OCI-LY1 (cell line): ENCODE measurements at regions not wholly inside any gene's neighbourhood (a gene's known extent, or its start where the extent isn't known, plus 50 kb on each side); places are given as distances from the start of the nearest gene placed in this dataset.

Experiments used
- H2AFZ ChIP-seq: fragments of 200-600 bp; sonication (generic), shearing (Covaris generic); 2 replicates; pipeline ENCODE4 v1.6.0; 2014; ENCODE audit warnings: antibody characterized with exemption, mild to moderate bottlenecking, low read length
- H3F3A ChIP-seq: fragments of 200-600 bp; sonication (generic), shearing (Covaris generic); 2 replicates; pipeline ENCODE4 v1.6.0; 2014; ENCODE audit warnings: mild to moderate bottlenecking, antibody characterized with exemption, low read length, moderate library complexity; ENCODE audit not compliant: insufficient read depth
- H3K27ac ChIP-seq: fragments of 200-600 bp; sonication (generic); 2 replicates; pipeline ENCODE4 v1.5.1; 2014; ENCODE audit warnings: low read length, mixed run types, mild to moderate bottlenecking, low read depth; ENCODE audit not compliant: poor library complexity, severe bottlenecking
- H3K27me3 ChIP-seq: fragments of 200-600 bp; sonication (generic); 2 replicates; pipeline ENCODE4 v1.6.0; 2014; ENCODE audit warnings: antibody characterized with exemption, mild to moderate bottlenecking, low read length, moderate library complexity; ENCODE audit not compliant: insufficient read depth
- H3K36me3 ChIP-seq: fragments of 200-600 bp; sonication (generic); 2 replicates; pipeline ENCODE4 v1.6.1; 2014; ENCODE audit warnings: mild to moderate bottlenecking, antibody characterized with exemption, low read length, moderate library complexity, mixed read lengths; ENCODE audit not compliant: insufficient read depth
- H3K4me1 ChIP-seq: fragments of 200-600 bp; sonication (generic); 2 replicates; pipeline ENCODE4 v1.5.1; 2014; ENCODE audit warnings: mild to moderate bottlenecking, low read length, moderate library complexity; ENCODE audit not compliant: insufficient read depth, severe bottlenecking
- H3K4me2 ChIP-seq: fragments of 200-600 bp; sonication (generic), shearing (Covaris generic); 2 replicates; pipeline ENCODE4 v1.6.1; 2014; ENCODE audit warnings: low read length
- H3K4me3 ChIP-seq: fragments of 200-600 bp; sonication (generic); 2 replicates; pipeline ENCODE4 v1.5.1; 2014; ENCODE audit warnings: low read length, low read depth, mild to moderate bottlenecking, mixed read lengths; ENCODE audit not compliant: poor library complexity, severe bottlenecking
- H3K79me2 ChIP-seq: fragments of 200-600 bp; shearing (Covaris generic); 2 replicates; pipeline ENCODE4 v1.6.1; 2016; ENCODE audit warnings: mixed run types, low read length, mixed read lengths; ENCODE audit not compliant: insufficient read depth
- H3K9ac ChIP-seq: fragments of 200-600 bp; sonication (generic), shearing (Covaris generic); 2 replicates; pipeline ENCODE4 v1.6.1; 2014; ENCODE audit warnings: mild to moderate bottlenecking, low read length, mixed read lengths
- H3K9me2 ChIP-seq: fragments of 200-600 bp; sonication (generic), shearing (Covaris generic); 2 replicates; pipeline ENCODE4 v1.6.1; 2014; ENCODE audit warnings: low read depth, mild to moderate bottlenecking, low read length, mixed read lengths
- H3K9me3 ChIP-seq: fragments of 200-600 bp; shearing (Covaris generic); 2 replicates; pipeline ENCODE4 v1.6.1; 2014; ENCODE audit warnings: low read length, mixed read lengths
- H4K20me1 ChIP-seq: fragments of 200-600 bp; sonication (generic), shearing (Covaris generic); 2 replicates; pipeline ENCODE4 v1.6.0; 2016; ENCODE audit warnings: mild to moderate bottlenecking, low read length; ENCODE audit not compliant: insufficient read depth
- EZH2 ChIP-seq: fragments of 200-600 bp; sonication (generic), shearing (Covaris generic); IDR thresholded peaks from 2 replicates; pipeline ENCODE4 v1.8.0; 2017; ENCODE audit warnings: borderline replicate concordance, mixed run types, mild to moderate bottlenecking, antibody characterized with exemption, low read length, moderate library complexity, mixed read lengths
- TF ChIP-seq, protein P1 (sequence below): fragments of 200-600 bp; sonication (generic), shearing (Covaris generic); IDR thresholded peaks from 2 replicates; pipeline ENCODE4 v1.5.1; 2017; ENCODE audit warnings: mild to moderate bottlenecking, antibody characterized with exemption, low read length, moderate library complexity, mixed read lengths

DNA sequence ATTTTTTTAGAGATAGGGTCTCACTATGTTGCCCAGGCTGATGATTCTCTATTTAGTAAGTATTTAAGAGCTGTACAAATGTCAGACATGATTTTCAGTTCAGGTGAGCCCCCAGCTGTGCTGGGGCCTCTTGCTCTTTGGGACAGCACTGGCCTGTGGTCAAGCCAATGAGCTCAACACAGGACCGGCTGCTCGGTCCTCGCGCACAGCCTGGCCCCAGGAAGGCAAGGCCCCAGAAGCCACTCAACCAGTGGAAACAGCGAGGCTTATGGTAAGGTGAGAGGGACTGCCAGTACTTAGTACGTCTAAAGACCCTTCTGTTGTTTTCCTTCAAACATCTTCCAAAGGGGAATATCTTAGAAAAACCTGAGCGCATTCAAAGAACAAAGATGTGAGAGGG lies 211.8 kb downstream of the SKIDA1 start:
- no peak overlapping the region for H3K9ac ChIP-seq
- no peak overlapping the region for H3K4me2 ChIP-seq
- H3K4me1 ChIP-seq, result no peaks in the 10 kb centered on the region
- H3K36me3 ChIP-seq, result no peaks in the 10 kb centered on the region
- H3K9me2 ChIP-seq, result no peaks in the 10 kb centered on the region
- no peak overlapping the region for H3K4me3 ChIP-seq
- no peak overlapping the region for H2AFZ ChIP-seq
- H3K27ac ChIP-seq, result no peak overlapping the region
- no peak for TF ChIP-seq EZH2
- TF ChIP-seq, protein P1, sequence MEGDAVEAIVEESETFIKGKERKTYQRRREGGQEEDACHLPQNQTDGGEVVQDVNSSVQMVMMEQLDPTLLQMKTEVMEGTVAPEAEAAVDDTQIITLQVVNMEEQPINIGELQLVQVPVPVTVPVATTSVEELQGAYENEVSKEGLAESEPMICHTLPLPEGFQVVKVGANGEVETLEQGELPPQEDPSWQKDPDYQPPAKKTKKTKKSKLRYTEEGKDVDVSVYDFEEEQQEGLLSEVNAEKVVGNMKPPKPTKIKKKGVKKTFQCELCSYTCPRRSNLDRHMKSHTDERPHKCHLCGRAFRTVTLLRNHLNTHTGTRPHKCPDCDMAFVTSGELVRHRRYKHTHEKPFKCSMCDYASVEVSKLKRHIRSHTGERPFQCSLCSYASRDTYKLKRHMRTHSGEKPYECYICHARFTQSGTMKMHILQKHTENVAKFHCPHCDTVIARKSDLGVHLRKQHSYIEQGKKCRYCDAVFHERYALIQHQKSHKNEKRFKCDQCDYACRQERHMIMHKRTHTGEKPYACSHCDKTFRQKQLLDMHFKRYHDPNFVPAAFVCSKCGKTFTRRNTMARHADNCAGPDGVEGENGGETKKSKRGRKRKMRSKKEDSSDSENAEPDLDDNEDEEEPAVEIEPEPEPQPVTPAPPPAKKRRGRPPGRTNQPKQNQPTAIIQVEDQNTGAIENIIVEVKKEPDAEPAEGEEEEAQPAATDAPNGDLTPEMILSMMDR, result no peak
- no peaks in the 10 kb centered on the region for H3K79me2 ChIP-seq
- no peaks in the 10 kb centered on the region for H3K9me3 ChIP-seq
- no peaks in the 10 kb centered on the region for H3K27me3 ChIP-seq
- no peaks in the 10 kb centered on the region for H4K20me1 ChIP-seq
- H3F3A ChIP-seq, result no peaks in the 10 kb centered on the region

DNA sequence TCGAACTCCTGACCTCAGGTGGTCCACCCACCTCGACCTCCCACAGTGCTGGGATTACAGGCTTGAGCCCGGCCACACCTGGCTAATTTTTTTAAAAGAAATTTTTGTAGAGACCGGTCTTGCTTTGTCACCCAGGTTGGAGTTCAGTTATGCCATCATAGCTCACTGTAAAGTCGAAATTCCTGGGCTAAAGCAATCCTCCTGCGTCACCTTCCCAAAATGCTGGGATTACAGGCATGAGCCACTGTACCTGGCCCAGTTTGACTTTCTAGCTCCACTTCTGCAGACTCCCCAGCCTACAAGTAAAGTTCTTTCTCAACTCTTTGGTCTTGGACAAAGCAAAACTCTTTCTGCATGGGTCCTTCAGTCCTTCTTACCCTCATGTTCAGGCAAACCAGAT lies 214.1 kb downstream of the SKIDA1 start:
- Histone ChIP-seq H3K4me3 (no peak overlapping the region), H3K4me1 (no peaks in the 10 kb centered on the region), H3K4me2 (no peak overlapping the region), H3K9me3 (no peaks in the 10 kb centered on the region), H3K9me2 (no peaks in the 10 kb centered on the region), H3K9ac (no peak overlapping the region), H3K79me2 (no peaks in the 10 kb centered on the region), H3K36me3 (no peaks in the 10 kb centered on the region), H4K20me1 (no peaks in the 10 kb centered on the region), H3K27ac (no peak overlapping the region), H2AFZ (no peak overlapping the region), H3K27me3 (no peaks in the 10 kb centered on the region), H3F3A (no peaks in the 10 kb centered on the region)
- no peak for TF ChIP-seq EZH2
- TF ChIP-seq, protein P1, result no peak

DNA sequence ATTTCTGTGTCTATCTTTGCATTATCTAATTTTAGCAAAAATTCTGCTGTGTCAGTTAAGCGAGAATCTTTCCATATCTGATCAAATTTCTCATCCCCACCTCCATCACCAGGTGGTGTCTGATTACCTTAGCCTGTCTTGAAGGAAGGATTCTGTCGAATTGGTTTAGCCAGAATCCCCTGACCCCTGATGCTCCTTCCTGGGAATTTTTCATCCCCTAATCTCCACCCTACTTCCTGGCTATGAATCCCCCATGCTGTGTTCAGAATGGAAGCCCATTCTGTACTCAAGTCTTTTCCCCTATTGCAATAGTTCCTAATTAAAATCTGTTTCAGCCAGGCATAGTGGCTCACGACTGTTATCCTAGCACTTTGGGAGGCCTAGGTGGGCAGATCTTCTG lies 216.1 kb downstream of the SKIDA1 start:
- H3K9me2 ChIP-seq, result no peaks in the 10 kb centered on the region
- H2AFZ ChIP-seq, result no peak overlapping the region
- no peak overlapping the region for H3K4me3 ChIP-seq
- no peaks in the 10 kb centered on the region for H3K27me3 ChIP-seq
- no peaks in the 10 kb centered on the region for H3K36me3 ChIP-seq
- no peak overlapping the region for H3K9ac ChIP-seq
- no peak overlapping the region for H3K4me2 ChIP-seq
- no peaks in the 10 kb centered on the region for H3K9me3 ChIP-seq
- no peaks in the 10 kb centered on the region for H3F3A ChIP-seq
- no peak for TF ChIP-seq EZH2
- H3K79me2 ChIP-seq, result no peaks in the 10 kb centered on the region
- no peaks in the 10 kb centered on the region for H4K20me1 ChIP-seq
- no peak overlapping the region for H3K27ac ChIP-seq
- no peaks in the 10 kb centered on the region for H3K4me1 ChIP-seq

DNA sequence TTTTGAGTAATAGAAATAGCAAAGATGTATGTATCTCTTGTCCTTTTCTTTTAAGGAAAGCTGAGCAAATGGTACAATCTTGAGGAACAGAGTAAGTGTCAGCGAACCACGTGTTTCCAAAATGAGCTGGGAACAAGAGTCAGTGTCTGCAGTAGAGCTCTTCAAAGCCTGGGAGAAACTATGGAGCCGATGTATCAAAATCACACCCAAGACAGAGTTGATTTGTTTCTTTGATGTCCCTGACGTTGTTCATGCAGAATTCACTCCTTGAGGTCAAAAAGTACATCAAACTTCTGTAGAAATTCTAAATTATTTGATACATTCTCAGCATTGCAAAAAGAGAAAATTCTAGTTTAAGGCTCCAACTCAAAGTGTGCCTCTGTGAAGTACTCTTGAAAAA lies 216.5 kb downstream of the SKIDA1 start:
- no peaks in the 10 kb centered on the region for H3K27me3 ChIP-seq
- no peak overlapping the region for H3K4me3 ChIP-seq
- H3K79me2 ChIP-seq, result no peaks in the 10 kb centered on the region
- H3K36me3 ChIP-seq, result no peaks in the 10 kb centered on the region
- H3K9me2 ChIP-seq, result no peaks in the 10 kb centered on the region
- no peak overlapping the region for H2AFZ ChIP-seq
- no peaks in the 10 kb centered on the region for H3K4me1 ChIP-seq
- H3K9me3 ChIP-seq, result no peaks in the 10 kb centered on the region
- TF ChIP-seq EZH2, result no peak
- TF ChIP-seq, protein P1, result no peak
- H3K9ac ChIP-seq, result no peak overlapping the region
- no peak overlapping the region for H3K27ac ChIP-seq
- no peaks in the 10 kb centered on the region for H3F3A ChIP-seq
- no peak overlapping the region for H3K4me2 ChIP-seq
- H4K20me1 ChIP-seq, result no peaks in the 10 kb centered on the region
